Panc1 (cell line): ENCODE measurements at regions not wholly inside any gene's neighbourhood (a gene's known extent, or its start where the extent isn't known, plus 50 kb on each side); places are given as distances from the start of the nearest gene placed in this dataset.

ENCODE experiments used
- POLR2AphosphoS5 ChIP-seq: IDR thresholded peaks from 2 replicates; pipeline ENCODE4 v1.6.1; 2012; ENCODE audit warnings: mild to moderate bottlenecking, low read depth, low read length, moderate library complexity
- TCF7L2 ChIP-seq: IDR thresholded peaks from 2 replicates; pipeline ENCODE4 v1.6.1; 2011; ENCODE audit warnings: mild to moderate bottlenecking, low read depth, low read length, inconsistent platforms
- TF ChIP-seq, protein P1 (sequence below): fragments of 450-650 bp; IDR thresholded peaks from 2 replicates; pipeline ENCODE4 v1.5.1; 2017; ENCODE audit warnings: mild to moderate bottlenecking
- TF ChIP-seq, protein P2 (sequence below), 2 experiments: IDR thresholded peaks; 2 replicates each; pipeline ENCODE4 v1.6.1; 2011 to 2012; ENCODE audit warnings: low read depth in 2 of 2, control low read depth in 1 of 2, low read length in 1 of 2, mild to moderate bottlenecking in 1 of 2, moderate library complexity in 1 of 2; ENCODE audit not compliant: insufficient read depth in 1 of 2

DNA sequence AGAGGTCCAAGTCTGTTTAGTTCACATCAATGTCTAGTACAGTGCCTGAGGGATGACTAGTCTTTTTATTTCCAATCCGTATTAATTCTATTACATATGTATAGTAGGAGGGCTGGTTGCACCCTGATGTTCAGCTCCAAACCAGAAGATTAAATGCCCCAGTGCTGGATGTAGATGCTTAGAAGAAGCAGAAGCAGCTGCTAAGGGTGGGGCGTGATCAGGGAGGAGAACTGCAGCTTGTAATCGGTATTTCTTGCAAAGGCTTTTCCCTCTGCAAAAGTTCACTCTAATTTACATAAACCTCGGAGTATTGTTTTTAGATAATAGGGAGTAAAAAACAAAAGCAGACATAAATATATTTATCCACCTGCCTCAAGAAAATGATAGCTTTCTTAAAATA, 145.3 kb upstream of the ITGA4 start:
- TF ChIP-seq, protein P1, sequence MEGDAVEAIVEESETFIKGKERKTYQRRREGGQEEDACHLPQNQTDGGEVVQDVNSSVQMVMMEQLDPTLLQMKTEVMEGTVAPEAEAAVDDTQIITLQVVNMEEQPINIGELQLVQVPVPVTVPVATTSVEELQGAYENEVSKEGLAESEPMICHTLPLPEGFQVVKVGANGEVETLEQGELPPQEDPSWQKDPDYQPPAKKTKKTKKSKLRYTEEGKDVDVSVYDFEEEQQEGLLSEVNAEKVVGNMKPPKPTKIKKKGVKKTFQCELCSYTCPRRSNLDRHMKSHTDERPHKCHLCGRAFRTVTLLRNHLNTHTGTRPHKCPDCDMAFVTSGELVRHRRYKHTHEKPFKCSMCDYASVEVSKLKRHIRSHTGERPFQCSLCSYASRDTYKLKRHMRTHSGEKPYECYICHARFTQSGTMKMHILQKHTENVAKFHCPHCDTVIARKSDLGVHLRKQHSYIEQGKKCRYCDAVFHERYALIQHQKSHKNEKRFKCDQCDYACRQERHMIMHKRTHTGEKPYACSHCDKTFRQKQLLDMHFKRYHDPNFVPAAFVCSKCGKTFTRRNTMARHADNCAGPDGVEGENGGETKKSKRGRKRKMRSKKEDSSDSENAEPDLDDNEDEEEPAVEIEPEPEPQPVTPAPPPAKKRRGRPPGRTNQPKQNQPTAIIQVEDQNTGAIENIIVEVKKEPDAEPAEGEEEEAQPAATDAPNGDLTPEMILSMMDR, result no peak
- TF ChIP-seq, protein P2, sequence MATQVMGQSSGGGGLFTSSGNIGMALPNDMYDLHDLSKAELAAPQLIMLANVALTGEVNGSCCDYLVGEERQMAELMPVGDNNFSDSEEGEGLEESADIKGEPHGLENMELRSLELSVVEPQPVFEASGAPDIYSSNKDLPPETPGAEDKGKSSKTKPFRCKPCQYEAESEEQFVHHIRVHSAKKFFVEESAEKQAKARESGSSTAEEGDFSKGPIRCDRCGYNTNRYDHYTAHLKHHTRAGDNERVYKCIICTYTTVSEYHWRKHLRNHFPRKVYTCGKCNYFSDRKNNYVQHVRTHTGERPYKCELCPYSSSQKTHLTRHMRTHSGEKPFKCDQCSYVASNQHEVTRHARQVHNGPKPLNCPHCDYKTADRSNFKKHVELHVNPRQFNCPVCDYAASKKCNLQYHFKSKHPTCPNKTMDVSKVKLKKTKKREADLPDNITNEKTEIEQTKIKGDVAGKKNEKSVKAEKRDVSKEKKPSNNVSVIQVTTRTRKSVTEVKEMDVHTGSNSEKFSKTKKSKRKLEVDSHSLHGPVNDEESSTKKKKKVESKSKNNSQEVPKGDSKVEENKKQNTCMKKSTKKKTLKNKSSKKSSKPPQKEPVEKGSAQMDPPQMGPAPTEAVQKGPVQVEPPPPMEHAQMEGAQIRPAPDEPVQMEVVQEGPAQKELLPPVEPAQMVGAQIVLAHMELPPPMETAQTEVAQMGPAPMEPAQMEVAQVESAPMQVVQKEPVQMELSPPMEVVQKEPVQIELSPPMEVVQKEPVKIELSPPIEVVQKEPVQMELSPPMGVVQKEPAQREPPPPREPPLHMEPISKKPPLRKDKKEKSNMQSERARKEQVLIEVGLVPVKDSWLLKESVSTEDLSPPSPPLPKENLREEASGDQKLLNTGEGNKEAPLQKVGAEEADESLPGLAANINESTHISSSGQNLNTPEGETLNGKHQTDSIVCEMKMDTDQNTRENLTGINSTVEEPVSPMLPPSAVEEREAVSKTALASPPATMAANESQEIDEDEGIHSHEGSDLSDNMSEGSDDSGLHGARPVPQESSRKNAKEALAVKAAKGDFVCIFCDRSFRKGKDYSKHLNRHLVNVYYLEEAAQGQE (IDR thresholded peaks at IDR 0.05; ENCODE audit: insufficient read depth in 1 of 2, low read depth in 2 of 2, low read length in 1 of 2), result no peak
- no peak for TF ChIP-seq POLR2AphosphoS5
- TF ChIP-seq TCF7L2, result no peak
